ENCODE measurements at regions not wholly inside any gene's neighbourhood (a gene's known extent, or its start where the extent isn't known, plus 50 kb on each side); places are given as distances from the start of the nearest gene placed in this dataset.

DNA sequence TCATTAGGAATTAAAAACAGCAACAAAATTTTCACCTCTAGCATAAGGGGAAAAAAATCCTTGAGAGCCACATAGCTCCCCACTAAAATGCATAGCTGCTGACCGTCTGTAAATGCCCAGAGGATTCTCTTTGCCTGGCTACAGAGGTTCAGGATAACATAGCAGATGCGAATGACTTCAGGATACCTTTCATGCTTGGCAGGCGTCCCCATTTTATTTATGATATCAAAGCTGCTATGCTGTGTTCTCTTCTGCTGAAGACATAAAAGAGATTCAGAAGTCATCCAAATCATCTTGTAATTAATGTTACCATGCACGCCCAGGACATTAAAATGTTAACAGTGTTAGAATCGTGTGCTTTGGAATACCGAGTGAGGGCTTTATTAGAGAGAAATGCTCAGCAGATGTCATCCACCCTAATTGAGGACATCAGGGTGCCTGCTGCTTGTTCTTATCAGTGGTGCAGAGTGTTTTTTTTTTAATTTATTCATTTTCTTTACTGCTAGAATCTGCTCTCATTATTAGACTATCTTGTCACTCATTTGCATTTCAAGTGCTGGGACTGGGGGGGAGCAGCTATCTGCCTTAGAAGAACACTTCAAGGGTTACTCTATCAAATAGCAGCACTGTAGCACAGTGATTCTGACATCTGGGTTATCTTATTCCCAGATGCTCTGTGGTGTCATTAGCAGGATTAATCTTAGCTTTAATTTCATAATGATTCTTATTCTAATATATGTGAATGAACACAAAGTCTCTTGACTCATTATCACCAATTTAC, 139.5 kb downstream of the ZNF326 start:
- DNase-seq, result no peak

DNA sequence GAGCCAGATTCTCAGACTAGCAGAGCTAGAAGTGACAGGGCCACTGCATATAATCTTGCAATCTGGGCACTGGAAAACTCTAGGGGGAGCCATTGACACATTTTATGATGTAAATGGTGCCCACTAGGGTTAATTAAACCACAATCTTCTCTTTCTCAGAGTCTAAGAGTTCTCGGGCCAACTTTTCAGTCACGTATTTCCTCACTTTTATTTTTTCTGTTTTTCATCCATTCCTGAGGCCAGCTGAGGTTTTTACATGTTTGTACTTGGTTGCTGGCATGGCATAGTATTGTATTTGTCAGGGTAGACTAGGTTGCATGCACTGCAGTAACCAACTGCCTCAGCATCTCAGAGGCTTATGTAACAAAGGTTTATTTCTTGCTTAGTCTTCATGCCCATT, 138.2 kb downstream of the ZNF326 start:
- DNase-seq, result peak; percentile 14

DNA sequence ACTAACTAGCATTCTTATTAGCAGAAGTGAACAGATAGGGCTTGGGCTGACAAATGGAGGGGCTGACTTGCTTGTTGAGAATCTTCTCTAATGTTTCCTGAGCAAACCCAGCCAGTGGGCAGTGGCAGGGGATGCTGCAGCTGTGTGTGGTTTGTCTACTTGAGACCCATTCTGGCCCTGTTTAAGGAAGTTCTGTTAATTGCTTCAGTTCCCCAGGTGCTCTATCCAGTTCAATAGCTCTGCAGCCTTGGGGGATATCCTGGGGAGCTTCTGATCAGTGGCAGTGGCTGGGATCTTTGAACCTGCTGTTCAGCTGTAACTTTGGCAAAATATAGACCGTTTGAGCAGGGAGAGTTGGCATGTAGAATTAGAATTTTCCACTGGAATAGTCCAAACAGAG, 137.4 kb downstream of the ZNF326 start:
- no peak for DNase-seq

DNA sequence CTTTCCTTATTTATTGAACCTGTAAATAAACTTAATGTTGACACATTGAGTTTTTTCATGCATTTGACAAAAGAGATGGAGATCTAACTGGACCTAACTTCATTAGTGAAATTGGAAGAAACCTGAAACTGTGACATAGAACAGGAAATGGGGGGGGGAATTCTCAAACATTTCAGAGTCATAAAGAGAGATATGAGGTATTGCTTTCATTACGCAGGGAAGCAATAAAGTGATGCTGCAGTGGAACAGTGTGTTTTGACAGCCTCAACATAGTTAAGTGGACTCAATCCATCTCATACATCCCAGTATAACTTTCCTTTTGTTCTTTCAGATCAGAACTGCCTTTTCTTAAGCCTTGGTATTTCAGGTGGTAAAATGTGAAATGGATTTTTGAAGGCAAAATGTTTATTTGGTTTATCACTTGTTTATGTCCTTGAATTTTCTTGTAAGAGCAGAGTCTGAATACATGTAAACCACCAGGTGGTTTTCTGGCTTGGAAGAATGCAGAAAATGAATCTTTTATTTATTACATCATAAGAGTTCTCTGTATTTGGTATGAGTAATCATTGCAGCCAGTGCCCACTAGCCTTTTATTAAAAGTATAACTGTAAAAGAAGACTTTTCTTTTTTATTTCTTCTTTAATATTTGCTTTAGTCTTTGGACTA, 132.5 kb downstream of the ZNF326 start:
- DNase-seq, result no peak

DNA sequence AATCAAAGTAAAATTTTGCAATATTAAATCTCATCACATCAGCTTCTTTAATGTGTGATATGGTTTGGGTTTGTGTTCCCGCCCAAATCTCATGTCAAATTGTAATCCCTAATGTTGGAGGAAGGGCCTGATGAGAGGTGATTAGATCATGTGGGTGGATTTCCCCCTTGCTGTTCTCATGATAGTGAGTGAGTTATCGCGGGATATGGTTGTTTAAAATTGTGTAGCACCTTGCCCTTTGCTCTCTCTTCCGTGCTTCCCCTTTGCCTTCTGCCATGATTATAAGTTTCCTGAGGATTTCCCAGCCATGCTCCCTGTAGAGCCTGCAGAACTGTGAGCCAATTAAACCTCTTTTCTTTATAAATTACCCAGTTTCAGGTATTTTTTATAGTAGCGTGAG, 131.9 kb downstream of the ZNF326 start:
- no peak for DNase-seq

DNA sequence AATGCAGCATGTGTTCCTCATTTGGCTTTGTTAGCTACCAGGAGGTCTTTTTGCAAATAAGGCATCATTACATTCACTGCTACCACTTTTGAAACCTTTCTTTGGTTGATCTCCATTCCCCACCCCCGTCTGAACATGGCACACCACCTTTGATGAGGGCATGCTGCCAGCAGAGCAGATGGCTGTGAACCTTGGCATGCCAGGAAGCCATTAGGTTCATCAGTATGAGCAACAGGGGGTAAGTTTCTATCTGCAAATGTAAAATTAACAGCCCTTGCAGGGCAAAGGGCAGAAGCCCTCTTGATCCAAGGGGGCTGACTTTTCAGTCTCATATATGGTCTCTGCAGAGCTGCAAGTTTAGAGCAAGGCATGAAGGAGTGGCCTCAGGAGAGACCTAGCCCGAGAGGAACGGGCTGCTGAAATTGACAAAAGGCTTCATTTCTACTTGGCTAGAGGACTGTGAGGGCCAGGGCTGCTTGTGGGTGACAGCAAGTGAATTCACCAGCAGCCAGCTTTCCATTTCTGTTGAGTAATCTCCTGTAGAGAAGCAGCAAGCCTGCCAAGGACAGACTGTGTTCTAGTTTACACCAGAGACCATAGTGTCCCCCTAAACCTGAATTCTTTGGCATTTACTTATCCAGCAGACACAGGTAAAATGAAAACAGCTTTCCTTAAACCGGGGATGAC, 127.9 kb downstream of the ZNF326 start:
- no peak for DNase-seq

DNA sequence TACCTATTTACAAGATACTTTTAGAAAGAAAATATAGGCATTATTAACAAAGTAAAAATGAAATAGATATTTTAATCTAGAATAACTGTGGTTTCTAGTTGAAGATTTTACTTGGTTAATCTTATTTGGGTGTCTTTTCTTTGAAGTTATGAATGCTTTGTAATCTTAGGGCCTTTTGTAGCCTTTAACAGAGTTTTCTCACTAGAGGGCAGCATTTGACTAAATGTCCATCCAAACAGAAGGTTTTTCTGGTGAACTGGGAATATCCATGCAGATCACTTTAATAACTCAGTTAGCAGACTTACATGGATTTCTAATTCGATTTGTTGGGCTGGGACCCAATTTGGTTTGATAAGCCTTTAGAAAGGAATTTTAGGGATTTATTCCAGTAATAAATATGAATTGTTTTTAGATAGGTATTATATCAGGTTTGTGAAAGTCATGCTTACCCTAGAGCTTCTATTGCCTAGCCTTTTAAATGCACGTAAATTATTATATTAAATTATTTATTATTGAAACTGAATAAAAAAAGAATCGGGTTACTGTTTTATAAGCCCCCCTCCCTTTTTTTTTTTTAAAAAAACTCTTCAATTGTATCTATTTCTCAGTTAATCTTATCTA, 119.7 kb downstream of the ZNF326 start:
- DNase-seq, result peak; percentile 30

DNA sequence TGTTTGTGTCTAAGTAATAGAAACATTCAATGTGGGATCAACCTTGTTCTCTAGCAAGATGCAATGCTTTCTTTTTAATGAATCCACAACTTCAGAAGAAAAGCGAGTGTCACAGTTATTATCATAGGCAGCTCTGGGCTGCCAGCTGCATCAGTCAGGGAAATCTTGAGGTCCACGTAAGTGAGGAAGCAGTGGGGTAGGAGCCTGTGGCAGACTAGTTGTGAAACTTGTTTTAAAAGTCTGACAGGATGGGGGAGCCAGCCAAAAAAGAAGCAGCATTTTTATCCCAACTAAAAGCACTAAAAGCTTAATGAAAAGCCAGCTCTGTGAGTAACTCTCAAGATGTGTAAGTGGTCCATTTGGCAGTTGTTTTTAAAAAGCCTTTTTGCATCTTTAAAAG, 113.1 kb downstream of the ZNF326 start:
- no peak for DNase-seq

DNA sequence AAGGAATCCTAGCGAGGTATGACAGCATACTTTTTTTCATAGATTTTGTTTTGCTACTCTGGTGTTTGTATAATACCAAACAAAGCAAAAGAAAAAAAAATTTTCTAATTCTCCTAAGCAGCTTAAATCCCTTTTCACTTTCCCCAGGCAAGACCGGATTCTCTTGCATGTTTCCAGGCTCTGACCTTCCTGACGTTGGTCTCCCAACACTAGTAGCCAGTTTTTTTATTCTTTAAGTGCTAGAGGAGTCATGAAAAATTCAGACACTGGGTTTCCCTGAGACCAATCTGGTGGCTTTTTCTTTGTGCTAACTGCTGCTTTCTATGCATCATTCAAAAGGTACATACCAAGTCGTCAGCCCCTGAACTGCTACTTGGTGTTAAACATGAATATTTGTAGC, 111.4 kb downstream of the ZNF326 start:
- no peak for DNase-seq

DNA sequence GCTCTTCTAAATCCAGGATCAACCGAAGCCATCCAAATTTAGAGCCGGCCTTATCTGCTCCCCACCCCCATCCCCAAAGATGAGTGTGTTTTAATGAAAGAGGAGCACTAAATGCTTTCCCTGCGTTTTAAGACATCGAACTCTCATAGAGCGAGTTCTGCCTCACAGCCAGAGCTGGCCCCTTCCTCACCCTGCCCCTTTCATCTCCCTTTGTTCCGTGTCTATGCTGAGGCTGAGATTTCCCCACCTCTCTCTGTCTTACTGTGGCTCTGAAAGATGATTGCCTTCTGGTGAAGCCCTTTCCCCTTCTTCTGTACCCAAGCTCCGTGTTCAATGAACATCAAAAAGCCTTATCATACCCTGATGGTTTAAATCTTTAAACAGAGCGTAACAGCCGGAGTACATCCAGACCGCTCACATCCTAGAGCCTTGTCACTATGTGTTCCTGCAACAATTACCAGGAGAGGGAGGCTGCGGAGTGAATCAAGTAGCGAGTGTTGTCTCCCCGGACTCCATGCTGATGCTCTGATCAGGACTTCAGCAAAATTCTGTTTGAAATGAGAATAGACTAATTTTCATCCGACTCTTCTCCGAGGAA, 110.1 kb downstream of the ZNF326 start:
- no peak for DNase-seq

DNA sequence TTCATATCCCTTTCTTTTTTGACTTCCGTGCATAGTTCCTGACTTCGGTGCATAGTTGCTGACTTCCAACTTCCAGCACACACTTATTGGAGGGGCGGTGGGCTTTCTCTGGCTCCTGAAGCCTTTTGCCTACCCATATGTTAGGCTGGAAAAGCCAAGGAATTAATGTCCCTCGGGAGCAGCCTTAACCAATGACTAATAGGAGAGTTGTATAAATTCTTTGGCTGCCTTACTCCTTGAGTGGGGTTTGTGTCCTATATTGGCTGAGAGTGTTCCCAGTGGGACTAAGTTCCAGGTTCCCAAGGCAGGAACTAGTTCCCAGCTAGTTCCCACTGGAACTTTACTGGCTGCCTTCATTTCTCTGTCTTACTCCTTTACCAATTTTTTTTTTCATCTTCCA, 105.7 kb downstream of the ZNF326 start:
- peak; percentile 9 for DNase-seq

DNA sequence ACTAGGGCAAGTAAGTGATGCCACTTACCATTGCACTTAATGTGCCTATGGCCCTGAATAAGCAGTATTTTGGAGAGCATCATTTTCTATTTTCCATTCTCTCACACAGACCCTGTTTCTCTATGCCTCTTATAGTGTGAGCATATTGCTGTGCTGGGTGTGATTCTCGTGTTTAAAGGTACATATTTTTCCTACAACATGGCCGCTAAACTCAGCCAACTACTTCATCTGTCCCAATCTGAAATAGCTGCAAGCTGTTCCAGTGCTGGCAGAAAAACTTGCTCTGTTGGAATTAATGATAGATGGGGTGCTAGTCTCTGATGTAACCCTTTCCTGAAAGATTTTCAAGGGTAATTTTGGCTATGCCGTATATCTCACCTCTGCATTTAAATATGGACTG, 97.5 kb downstream of the ZNF326 start:
- no peak for DNase-seq

Measured in fibroblast of skin of abdomen (primary cell).